Loucy (cell line): ENCODE measurements at regions not wholly inside any gene's neighbourhood (a gene's known extent, or its start where the extent isn't known, plus 50 kb on each side); places are given as distances from the start of the nearest gene placed in this dataset.

Experiments
- H2AFZ ChIP-seq: fragments of 200-600 bp; sonication (generic); 2 replicates; pipeline ENCODE4 v1.6.0; 2016; ENCODE audit warnings: antibody characterized with exemption, mild to moderate bottlenecking, low read length, moderate library complexity
- H3F3A ChIP-seq: fragments of 200-600 bp; 2 replicates; pipeline ENCODE4 v1.6.0; 2016; ENCODE audit warnings: antibody characterized with exemption, low read depth, mild to moderate bottlenecking
- H3K27me3 ChIP-seq: fragments of 200-600 bp; sonication (generic); 2 replicates; pipeline ENCODE4 v1.6.1; 2014; ENCODE audit warnings: low read length, mild to moderate bottlenecking; ENCODE audit not compliant: insufficient read depth, poor library complexity, severe bottlenecking
- H3K36me3 ChIP-seq: fragments of 200-600 bp; sonication (generic); 2 replicates; pipeline ENCODE4 v1.6.1; 2016; ENCODE audit warnings: low read length; ENCODE audit not compliant: insufficient read depth
- H3K4me1 ChIP-seq: fragments of 200-600 bp; sonication (generic); 2 replicates; pipeline ENCODE4 v1.5.1; 2014; ENCODE audit warnings: low read length, mild to moderate bottlenecking; ENCODE audit not compliant: insufficient read depth, poor library complexity, severe bottlenecking
- H3K4me2 ChIP-seq: fragments of 200-600 bp; sonication (generic); 2 replicates; pipeline ENCODE4 v1.6.0; 2014; ENCODE audit warnings: antibody characterized with exemption, low read length, low read depth, mild to moderate bottlenecking; ENCODE audit not compliant: poor library complexity, severe bottlenecking
- H3K4me3 ChIP-seq: fragments of 200-600 bp; sonication (generic); 2 replicates; pipeline ENCODE4 v1.5.1; 2014; ENCODE audit warnings: low read length, mild to moderate bottlenecking, mixed read lengths; ENCODE audit not compliant: poor library complexity, severe bottlenecking
- H3K79me2 ChIP-seq: fragments of 200-600 bp; sonication (generic); 2 replicates; pipeline ENCODE4 v1.6.1; 2014; ENCODE audit warnings: low read length; ENCODE audit not compliant: insufficient read depth
- H3K9ac ChIP-seq: fragments of 200-600 bp; sonication (generic); 2 replicates; pipeline ENCODE4 v1.6.0; 2014; ENCODE audit warnings: mild to moderate bottlenecking, low read depth, low read length, moderate library complexity; ENCODE audit not compliant: poor library complexity, severe bottlenecking
- H3K9me2 ChIP-seq: fragments of 200-600 bp; sonication (generic); replicated peaks from 2 replicates; pipeline ENCODE4 v1.6.1; 2016; ENCODE audit warnings: low read depth, low read length, mixed read lengths
- H3K9me3 ChIP-seq: fragments of 200-600 bp; sonication (generic); 2 replicates; pipeline ENCODE4 v1.6.1; 2014; ENCODE audit warnings: mild to moderate bottlenecking, antibody characterized with exemption, low read length, low read depth; ENCODE audit not compliant: insufficient read depth
- H4K20me1 ChIP-seq: fragments of 200-600 bp; sonication (generic); 2 replicates; pipeline ENCODE4 v1.6.0; 2014; ENCODE audit warnings: antibody characterized with exemption, low read length, mild to moderate bottlenecking; ENCODE audit not compliant: insufficient read depth, poor library complexity, severe bottlenecking
- EZH2phosphoT487 ChIP-seq: fragments of 200-600 bp; IDR thresholded peaks from 2 replicates; pipeline ENCODE4 v1.6.1; 2018; ENCODE audit warnings: antibody characterized with exemption, mild to moderate bottlenecking, moderate library complexity, borderline replicate concordance
- TF ChIP-seq, protein P1 (sequence below): fragments of 200-600 bp; sonication (generic); conservative IDR thresholded peaks from 2 replicates; pipeline ENCODE4 v1.5.1; 2014; ENCODE audit warnings: mild to moderate bottlenecking, antibody characterized with exemption, low read length

DNA sequence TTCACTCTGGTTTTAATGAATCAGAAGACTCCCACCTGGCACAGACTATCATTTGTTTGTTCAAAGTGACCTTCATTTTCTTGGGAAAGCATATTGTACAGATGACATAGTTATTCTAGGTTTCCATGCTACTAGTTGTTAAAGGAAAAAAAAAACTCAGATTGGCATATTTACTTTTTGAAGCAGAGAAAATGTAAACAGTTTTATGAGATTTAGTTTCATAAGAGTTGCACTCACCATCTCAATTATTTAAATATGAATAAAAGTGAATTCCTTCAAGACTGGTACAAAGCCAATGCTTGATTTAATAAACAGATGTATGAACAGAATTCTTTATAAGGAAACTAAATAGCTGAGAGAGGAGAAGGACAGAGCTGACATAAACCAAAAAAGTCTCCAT is 280.3 kb upstream of the UGT8 start:
- Histone ChIP-seq H3K9ac (no peak overlapping the region), H3K79me2 (no peaks in the 10 kb centered on the region), H3K27me3 (no peaks in the 10 kb centered on the region), H4K20me1 (no peaks in the 10 kb centered on the region), H3K9me2 (no peaks in the 10 kb centered on the region), H3K4me1 (no peaks in the 10 kb centered on the region), H3F3A (no peaks in the 10 kb centered on the region), H2AFZ (no peak overlapping the region), H3K36me3 (no peaks in the 10 kb centered on the region), H3K9me3 (no peaks in the 10 kb centered on the region), H3K4me2 (no peak overlapping the region), H3K4me3 (no peak overlapping the region)
- TF ChIP-seq EZH2phosphoT487: no peak
- TF ChIP-seq, protein P1, sequence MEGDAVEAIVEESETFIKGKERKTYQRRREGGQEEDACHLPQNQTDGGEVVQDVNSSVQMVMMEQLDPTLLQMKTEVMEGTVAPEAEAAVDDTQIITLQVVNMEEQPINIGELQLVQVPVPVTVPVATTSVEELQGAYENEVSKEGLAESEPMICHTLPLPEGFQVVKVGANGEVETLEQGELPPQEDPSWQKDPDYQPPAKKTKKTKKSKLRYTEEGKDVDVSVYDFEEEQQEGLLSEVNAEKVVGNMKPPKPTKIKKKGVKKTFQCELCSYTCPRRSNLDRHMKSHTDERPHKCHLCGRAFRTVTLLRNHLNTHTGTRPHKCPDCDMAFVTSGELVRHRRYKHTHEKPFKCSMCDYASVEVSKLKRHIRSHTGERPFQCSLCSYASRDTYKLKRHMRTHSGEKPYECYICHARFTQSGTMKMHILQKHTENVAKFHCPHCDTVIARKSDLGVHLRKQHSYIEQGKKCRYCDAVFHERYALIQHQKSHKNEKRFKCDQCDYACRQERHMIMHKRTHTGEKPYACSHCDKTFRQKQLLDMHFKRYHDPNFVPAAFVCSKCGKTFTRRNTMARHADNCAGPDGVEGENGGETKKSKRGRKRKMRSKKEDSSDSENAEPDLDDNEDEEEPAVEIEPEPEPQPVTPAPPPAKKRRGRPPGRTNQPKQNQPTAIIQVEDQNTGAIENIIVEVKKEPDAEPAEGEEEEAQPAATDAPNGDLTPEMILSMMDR: no peak

- Histone ChIP-seq H3K9me2 (no peaks in the 10 kb centered on the region), H3K9me3 (no peaks in the 10 kb centered on the region), H3F3A (no peaks in the 10 kb centered on the region), H3K4me2 (no peak overlapping the region), H3K9ac (no peak overlapping the region), H3K79me2 (no peaks in the 10 kb centered on the region), H4K20me1 (no peaks in the 10 kb centered on the region), H2AFZ (no peak overlapping the region), H3K4me3 (no peak overlapping the region), H3K36me3 (no peaks in the 10 kb centered on the region), H3K27me3 (no peaks in the 10 kb centered on the region), H3K4me1 (peaks cover 12% of the 10 kb centered on the region)
- no peak for TF ChIP-seq EZH2phosphoT487
- TF ChIP-seq, protein P1: no peak
Observed at GRCh38 chr4:114320126-114320525, 278.5 kb upstream of the UGT8 start.

DNA sequence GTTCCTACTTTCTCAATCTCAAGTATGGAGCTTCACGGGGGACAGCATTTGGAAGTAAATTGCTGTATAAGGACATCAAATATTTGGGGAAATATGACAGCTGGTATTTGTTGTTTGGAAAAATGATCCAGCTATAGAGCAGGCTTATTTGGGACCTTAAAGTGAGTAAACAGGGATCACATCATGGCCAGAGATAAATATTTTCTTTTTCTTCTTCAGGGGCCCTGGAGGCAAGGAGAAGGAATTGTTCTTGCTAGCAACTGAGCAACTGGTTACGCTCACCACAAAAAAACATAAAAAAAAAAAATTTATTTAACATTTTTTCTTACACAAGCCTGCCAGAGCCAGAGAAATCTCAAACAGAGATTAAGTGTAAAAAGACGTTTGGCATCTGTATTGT is 277.2 kb upstream of the UGT8 start:
- Histone ChIP-seq H3F3A (no peaks in the 10 kb centered on the region), H4K20me1 (no peaks in the 10 kb centered on the region), H3K9me3 (no peaks in the 10 kb centered on the region), H3K4me1 (peaks cover 12% of the 10 kb centered on the region), H3K79me2 (no peaks in the 10 kb centered on the region), H2AFZ (no peak overlapping the region), H3K27me3 (no peaks in the 10 kb centered on the region), H3K4me3 (no peak overlapping the region), H3K4me2 (no peak overlapping the region), H3K9me2 (no peaks in the 10 kb centered on the region), H3K9ac (no peak overlapping the region), H3K36me3 (no peaks in the 10 kb centered on the region)
- TF ChIP-seq, protein P1: no peak
- TF ChIP-seq EZH2phosphoT487: no peak
